ENCODE measurements at regions not wholly inside any gene's neighbourhood (a gene's known extent, or its start where the extent isn't known, plus 50 kb on each side); places are given as distances from the start of the nearest gene placed in this dataset.

DNA sequence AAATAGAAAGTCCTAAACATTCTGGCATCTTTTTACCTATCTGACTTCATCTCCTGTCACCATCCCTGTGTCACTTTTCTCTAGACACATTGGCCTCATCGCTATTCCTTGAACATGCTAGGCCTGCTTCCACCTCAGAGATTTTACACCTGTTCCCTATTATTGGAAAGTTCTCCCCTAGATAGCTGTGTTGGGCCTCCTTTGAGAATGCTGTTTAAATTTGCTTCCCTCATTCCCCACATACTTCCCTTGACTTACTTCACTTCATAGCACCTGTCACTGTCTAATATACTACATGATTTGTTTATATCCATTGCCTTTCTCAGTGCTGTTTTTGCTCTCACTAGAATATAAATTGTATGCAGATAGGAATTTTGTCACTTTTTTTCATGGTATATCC is 317.0 kb upstream of the GCFC2 start:
- TF ChIP-seq ZNF341 (tag by site-specific recombination; IDR thresholded peaks at IDR 0.05; ENCODE audit: low read depth) (no peak), ZNF175 (tag by site-specific recombination; IDR thresholded peaks at IDR 0.05) (no peak), ZNF274 (IDR thresholded peaks at IDR 0.05; ENCODE audit: low read length) (no peak), ZNF274 (tag by site-specific recombination; IDR thresholded peaks at IDR 0.05; ENCODE audit: borderline replicate concordance) (no peak), CTCF (tag by site-specific recombination; IDR thresholded peaks at IDR 0.05) (no peak), ATF2 (tag by site-specific recombination; IDR thresholded peaks at IDR 0.05; ENCODE audit: low read depth) (no peak), ZEB2 (tag by site-specific recombination; IDR thresholded peaks at IDR 0.05) (no peak), ZNF121 (tag by site-specific recombination; IDR thresholded peaks at IDR 0.05) (no peak), MZF1 (tag by site-specific recombination; IDR thresholded peaks at IDR 0.05; ENCODE audit: borderline replicate concordance) (no peak)
- TF ChIP-seq, protein P1, sequence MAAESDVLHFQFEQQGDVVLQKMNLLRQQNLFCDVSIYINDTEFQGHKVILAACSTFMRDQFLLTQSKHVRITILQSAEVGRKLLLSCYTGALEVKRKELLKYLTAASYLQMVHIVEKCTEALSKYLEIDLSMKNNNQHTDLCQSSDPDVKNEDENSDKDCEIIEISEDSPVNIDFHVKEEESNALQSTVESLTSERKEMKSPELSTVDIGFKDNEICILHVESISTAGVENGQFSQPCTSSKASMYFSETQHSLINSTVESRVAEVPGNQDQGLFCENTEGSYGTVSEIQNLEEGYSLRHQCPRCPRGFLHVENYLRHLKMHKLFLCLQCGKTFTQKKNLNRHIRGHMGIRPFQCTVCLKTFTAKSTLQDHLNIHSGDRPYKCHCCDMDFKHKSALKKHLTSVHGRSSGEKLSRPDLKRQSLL (tag by site-specific recombination; IDR thresholded peaks at IDR 0.05): no peak

All from HEK293 (cell line).